ENCODE measurements at regions not wholly inside any gene's neighbourhood (a gene's known extent, or its start where the extent isn't known, plus 50 kb on each side); places are given as distances from the start of the nearest gene placed in this dataset.

DNA sequence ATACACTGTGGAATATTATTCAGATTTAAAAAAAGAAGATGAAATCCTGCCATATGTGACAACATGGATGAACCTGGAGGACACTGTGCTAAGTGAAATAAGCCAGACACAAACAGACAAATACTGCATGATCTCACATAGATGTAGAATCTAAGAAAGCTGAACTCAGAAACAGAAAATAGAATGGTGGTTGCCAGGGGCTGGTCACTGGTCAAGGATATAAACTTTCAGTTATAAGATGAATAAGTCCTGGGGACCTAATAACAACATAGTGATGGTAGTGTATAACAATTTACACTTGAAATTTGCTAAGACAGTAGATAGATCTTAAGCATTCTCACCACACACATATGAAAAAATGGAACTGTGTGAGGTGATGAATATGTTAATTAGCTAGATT lies 161.3 kb upstream of the TMCC3 start:
- intact Hi-C loops (cut with DNase I), result no loop called here
- Histone ChIP-seq H3K4me1 (no peaks in the 10 kb centered on the region), H3K9me3 (peaks cover 20% of the 10 kb centered on the region), H3K4me3 (no peak overlapping the region), H3K27me3 (no peaks in the 10 kb centered on the region), H3K36me3 (no peaks in the 10 kb centered on the region), H3K27ac (no peak overlapping the region)
- no peak for DNase-seq
- TF ChIP-seq, protein P1, sequence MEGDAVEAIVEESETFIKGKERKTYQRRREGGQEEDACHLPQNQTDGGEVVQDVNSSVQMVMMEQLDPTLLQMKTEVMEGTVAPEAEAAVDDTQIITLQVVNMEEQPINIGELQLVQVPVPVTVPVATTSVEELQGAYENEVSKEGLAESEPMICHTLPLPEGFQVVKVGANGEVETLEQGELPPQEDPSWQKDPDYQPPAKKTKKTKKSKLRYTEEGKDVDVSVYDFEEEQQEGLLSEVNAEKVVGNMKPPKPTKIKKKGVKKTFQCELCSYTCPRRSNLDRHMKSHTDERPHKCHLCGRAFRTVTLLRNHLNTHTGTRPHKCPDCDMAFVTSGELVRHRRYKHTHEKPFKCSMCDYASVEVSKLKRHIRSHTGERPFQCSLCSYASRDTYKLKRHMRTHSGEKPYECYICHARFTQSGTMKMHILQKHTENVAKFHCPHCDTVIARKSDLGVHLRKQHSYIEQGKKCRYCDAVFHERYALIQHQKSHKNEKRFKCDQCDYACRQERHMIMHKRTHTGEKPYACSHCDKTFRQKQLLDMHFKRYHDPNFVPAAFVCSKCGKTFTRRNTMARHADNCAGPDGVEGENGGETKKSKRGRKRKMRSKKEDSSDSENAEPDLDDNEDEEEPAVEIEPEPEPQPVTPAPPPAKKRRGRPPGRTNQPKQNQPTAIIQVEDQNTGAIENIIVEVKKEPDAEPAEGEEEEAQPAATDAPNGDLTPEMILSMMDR (IDR thresholded peaks at IDR 0.05), result no peak
- no peak for ATAC-seq

DNA sequence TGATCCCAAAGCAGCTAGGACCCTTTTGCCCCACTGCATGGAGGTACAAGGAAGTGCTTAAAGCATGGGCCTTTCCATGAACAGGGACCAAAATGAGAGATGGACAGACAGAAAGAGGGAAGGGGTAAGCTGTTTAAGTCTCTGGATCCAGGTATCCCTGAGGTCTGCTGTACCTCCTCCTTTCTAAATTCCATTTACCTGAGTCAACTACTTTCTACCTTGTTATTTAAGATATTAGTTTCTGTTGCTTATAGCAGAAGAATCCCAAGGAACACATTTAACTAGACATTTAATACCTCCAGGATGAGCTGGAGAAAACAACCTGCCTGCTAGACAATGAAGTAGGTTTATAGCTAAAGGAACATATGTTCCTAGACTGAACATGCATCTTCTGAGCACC lies 157.6 kb upstream of the TMCC3 start:
- DNase-seq, result no peak
- Histone ChIP-seq H3K27ac (no peak overlapping the region), H3K9me3 (peaks cover 10% of the 10 kb centered on the region), H3K4me1 (no peaks in the 10 kb centered on the region), H3K4me3 (no peak overlapping the region), H3K36me3 (no peaks in the 10 kb centered on the region), H3K27me3 (no peaks in the 10 kb centered on the region)
- intact Hi-C loops (cut with DNase I), result no loop called here
- TF ChIP-seq, protein P1 (IDR thresholded peaks at IDR 0.05), result no peak
- no peak for ATAC-seq

DNA sequence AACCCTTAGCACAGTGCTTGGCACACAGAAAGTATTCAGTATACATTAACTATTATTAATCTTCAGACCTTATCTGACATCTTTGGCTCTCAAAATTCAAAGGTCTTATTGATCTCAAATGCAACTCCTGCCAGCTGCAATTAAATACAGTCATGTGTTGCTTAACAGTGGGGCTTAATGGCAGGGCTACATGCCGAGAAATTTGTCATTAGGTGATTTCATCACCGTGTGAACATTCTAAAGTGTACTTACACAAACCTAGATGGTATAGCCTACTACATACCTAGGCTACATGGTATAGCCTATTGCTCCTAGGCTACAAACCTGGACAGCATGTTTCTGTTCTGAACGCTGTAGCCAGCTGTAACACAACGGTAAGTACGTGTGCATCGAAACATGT lies 156.3 kb upstream of the TMCC3 start:
- H3K4me3 ChIP-seq, result no peak overlapping the region
- H3K27ac ChIP-seq, result no peak overlapping the region
- no peaks in the 10 kb centered on the region for H3K4me1 ChIP-seq
- no peaks in the 10 kb centered on the region for H3K27me3 ChIP-seq
- intact Hi-C loops (cut with DNase I), result no loop called here
- no peaks in the 10 kb centered on the region for H3K36me3 ChIP-seq
- ATAC-seq, result no peak
- DNase-seq, result no peak
- TF ChIP-seq, protein P1 (IDR thresholded peaks at IDR 0.05), result no peak
- no peaks in the 10 kb centered on the region for H3K9me3 ChIP-seq

DNA sequence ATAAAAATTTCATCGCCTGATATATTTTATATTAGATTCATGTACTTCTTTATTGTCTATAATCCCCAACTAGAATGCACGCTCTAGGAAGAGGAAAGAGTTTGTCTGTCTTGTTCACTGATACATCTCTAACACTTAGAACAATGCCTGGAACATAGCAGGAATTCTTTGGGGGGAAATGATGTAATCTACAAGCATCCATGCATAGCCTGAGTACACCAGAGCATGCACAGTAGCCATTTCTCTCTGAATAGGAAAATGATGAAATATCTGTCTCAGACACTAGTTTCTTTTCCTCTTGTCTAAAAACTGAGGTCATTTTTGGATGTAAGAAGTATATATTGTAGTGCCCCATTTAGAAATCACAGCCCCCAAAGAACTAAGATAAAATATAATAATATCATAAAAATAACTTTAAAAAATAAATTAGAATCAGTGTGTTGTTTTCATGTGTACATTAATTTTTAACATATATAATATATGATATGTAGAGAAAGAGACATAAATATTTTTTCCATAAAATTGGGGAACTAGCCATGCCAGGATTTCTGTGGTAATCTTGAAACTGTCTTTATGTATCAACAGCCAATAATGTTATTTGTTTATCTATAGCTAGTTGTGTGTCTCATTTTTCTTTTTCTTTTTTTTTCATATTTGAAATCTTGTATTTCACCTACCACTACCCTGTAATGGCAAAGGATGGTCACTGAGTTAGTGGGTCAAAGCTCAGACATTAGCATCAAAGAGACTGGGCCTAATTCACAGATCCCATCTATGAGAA lies 155.6 kb upstream of the TMCC3 start:
- no peak overlapping the region for H3K27ac ChIP-seq
- no peak for DNase-seq
- ATAC-seq, result peak; percentile 40
- H3K4me1 ChIP-seq, result no peaks in the 10 kb centered on the region
- H3K4me3 ChIP-seq, result no peak overlapping the region
- intact Hi-C loops (cut with DNase I), result no loop called here
- no peaks in the 10 kb centered on the region for H3K27me3 ChIP-seq
- TF ChIP-seq, protein P1 (IDR thresholded peaks at IDR 0.05), result no peak
- H3K9me3 ChIP-seq, result no peaks in the 10 kb centered on the region
- H3K36me3 ChIP-seq, result no peaks in the 10 kb centered on the region

DNA sequence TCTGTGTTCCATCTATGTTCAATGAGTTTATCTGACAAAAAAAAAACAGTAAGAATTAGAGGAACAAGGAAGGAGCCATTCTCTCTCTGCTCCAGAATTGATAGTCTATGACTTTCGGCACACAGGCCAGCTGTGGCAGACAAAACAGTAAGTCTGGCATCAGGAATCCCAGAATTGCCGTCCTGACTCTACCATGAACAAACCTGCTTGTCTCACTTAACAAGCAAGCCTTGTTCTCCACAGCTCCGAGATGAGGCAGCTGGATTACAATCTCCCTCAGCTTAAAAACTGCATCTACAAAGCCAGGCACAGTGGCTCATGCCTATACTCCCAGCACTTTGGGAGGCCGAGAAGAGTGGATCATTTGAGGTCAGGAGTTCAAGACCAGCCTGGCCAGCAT lies 153.6 kb upstream of the TMCC3 start:
- TF ChIP-seq, protein P1 (IDR thresholded peaks at IDR 0.05), result no peak
- Histone ChIP-seq H3K27ac (no peak overlapping the region), H3K27me3 (no peaks in the 10 kb centered on the region), H3K4me1 (no peaks in the 10 kb centered on the region), H3K4me3 (no peak overlapping the region), H3K36me3 (no peaks in the 10 kb centered on the region), H3K9me3 (no peaks in the 10 kb centered on the region)
- ATAC-seq (no peak), DNase-seq (no peak)
- intact Hi-C loops (cut with DNase I), result no loop called here

DNA sequence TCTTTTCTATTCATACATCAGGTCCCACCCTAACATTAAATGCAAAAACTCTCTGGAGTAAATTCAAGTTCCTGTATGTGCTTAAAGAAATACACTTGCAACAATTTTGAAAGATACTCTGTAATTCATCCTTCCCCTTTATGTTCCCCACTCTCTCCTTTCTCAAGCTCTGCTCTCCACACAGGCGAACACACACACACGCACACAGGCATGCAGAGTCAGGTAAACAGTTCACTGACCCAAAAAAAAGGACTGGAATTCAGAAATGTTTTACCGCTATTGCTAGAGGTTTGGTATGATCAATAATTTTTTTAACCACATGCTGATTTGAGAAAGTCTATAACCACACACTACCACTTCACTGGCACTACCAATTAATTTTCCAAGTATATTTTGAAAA lies 152.4 kb upstream of the TMCC3 start:
- H3K4me1 ChIP-seq, result no peaks in the 10 kb centered on the region
- TF ChIP-seq, protein P1 (IDR thresholded peaks at IDR 0.05), result no peak
- DNase-seq, result no peak
- no peaks in the 10 kb centered on the region for H3K9me3 ChIP-seq
- H3K4me3 ChIP-seq, result no peak overlapping the region
- intact Hi-C loops (cut with DNase I), result no loop called here
- H3K27ac ChIP-seq, result no peak overlapping the region
- no peaks in the 10 kb centered on the region for H3K27me3 ChIP-seq
- no peak for ATAC-seq
- no peaks in the 10 kb centered on the region for H3K36me3 ChIP-seq

Data from upper lobe of right lung (tissue), 1 donor.